C4-2B (cell line): ENCODE measurements at regions not wholly inside any gene's neighbourhood (a gene's known extent, or its start where the extent isn't known, plus 50 kb on each side); places are given as distances from the start of the nearest gene placed in this dataset.
"Not testable (repeated sequence)": the region's sequence is repeated elsewhere in the genome, so short reads cannot be mapped to it uniquely, and the experiment has no call there.

Experiments used
- CTCF ChIP-seq: fragments of 450-650 bp; conservative IDR thresholded peaks from 2 replicates; pipeline ENCODE4 v1.5.1; 2017; ENCODE audit warnings: mild to moderate bottlenecking
- ZFX ChIP-seq: fragments of 450-650 bp; IDR thresholded peaks from 2 replicates; pipeline ENCODE4 v1.6.1; 2017

GRCh38 chr4:184965230-184966050 is 52.9 kb upstream of the HELT start:
- TF ChIP-seq CTCF, ZFX: not testable (repeated sequence)
